ENCODE measurements at regions not wholly inside any gene's neighbourhood (a gene's known extent, or its start where the extent isn't known, plus 50 kb on each side); places are given as distances from the start of the nearest gene placed in this dataset.

DNA sequence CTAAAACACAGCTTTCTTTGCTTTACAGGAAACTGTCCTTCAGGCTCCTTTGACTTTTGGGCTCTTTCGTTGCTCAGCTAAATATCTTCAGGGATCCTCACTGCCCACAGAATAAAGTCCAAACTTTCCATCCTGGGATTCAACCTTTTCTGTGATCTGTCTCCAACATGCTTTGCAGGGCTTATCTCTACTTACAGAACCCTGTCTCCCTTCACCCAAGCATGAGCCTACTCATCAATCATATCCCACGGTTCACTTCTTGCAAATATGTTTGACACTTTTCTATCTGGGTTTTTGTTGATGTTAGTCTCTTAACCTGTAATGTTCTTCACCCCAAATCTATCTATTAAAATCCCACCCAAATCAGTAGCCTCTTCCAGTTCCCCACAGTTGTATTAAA is 93.5 kb upstream of the ADRA1D start:
- TF ChIP-seq, protein P1, sequence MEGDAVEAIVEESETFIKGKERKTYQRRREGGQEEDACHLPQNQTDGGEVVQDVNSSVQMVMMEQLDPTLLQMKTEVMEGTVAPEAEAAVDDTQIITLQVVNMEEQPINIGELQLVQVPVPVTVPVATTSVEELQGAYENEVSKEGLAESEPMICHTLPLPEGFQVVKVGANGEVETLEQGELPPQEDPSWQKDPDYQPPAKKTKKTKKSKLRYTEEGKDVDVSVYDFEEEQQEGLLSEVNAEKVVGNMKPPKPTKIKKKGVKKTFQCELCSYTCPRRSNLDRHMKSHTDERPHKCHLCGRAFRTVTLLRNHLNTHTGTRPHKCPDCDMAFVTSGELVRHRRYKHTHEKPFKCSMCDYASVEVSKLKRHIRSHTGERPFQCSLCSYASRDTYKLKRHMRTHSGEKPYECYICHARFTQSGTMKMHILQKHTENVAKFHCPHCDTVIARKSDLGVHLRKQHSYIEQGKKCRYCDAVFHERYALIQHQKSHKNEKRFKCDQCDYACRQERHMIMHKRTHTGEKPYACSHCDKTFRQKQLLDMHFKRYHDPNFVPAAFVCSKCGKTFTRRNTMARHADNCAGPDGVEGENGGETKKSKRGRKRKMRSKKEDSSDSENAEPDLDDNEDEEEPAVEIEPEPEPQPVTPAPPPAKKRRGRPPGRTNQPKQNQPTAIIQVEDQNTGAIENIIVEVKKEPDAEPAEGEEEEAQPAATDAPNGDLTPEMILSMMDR (IDR thresholded peaks at IDR 0.05 in 2 of 3, conservative IDR thresholded peaks at IDR 0.05 in 1 of 3; ENCODE audit: borderline replicate concordance in 1 of 3, insufficient read depth in 1 of 3, low read depth in 2 of 3, low read length in 2 of 3): no peak
- TF ChIP-seq REST (IDR thresholded peaks at IDR 0.05; ENCODE audit: low read depth): no peak
- TF ChIP-seq CEBPB (IDR thresholded peaks at IDR 0.05; ENCODE audit: low read depth): no peak
- TF ChIP-seq TCF7L2 (IDR thresholded peaks at IDR 0.05; ENCODE audit: borderline replicate concordance, extremely low read depth, insufficient read depth, insufficient read length): no peak
- no peak for TF ChIP-seq POLR2A (IDR thresholded peaks at IDR 0.05; ENCODE audit: borderline replicate concordance, extremely low read depth, insufficient read depth, insufficient read length)
- no peak for TF ChIP-seq ZBTB33 (IDR thresholded peaks at IDR 0.05; ENCODE audit: extremely low read depth, insufficient replicate concordance, low read length)
- TF ChIP-seq CBX3 (IDR thresholded peaks at IDR 0.05; ENCODE audit: low read depth): no peak
- no peak for TF ChIP-seq POLR2AphosphoS5 (IDR thresholded peaks at IDR 0.05; ENCODE audit: low read depth, low read length)
- no peak for TF ChIP-seq EZH2 (IDR thresholded peaks at IDR 0.05)
- TF ChIP-seq FOSL1 (IDR thresholded peaks at IDR 0.05; ENCODE audit: low read depth): no peak
- TF ChIP-seq JUND (IDR thresholded peaks at IDR 0.05): no peak
- TF ChIP-seq EGR1 (IDR thresholded peaks at IDR 0.05; ENCODE audit: low read depth): no peak
- no peak for TF ChIP-seq EZH2phosphoT487 (IDR thresholded peaks at IDR 0.05; ENCODE audit: borderline replicate concordance)
- TF ChIP-seq RAD21 (IDR thresholded peaks at IDR 0.05; ENCODE audit: low read depth): no peak
